ENCODE measurements at regions not wholly inside any gene's neighbourhood (a gene's known extent, or its start where the extent isn't known, plus 50 kb on each side); places are given as distances from the start of the nearest gene placed in this dataset.
"Not testable (repeated sequence)": the region's sequence is repeated elsewhere in the genome, so short reads cannot be mapped to it uniquely, and the experiment has no call there.

DNA sequence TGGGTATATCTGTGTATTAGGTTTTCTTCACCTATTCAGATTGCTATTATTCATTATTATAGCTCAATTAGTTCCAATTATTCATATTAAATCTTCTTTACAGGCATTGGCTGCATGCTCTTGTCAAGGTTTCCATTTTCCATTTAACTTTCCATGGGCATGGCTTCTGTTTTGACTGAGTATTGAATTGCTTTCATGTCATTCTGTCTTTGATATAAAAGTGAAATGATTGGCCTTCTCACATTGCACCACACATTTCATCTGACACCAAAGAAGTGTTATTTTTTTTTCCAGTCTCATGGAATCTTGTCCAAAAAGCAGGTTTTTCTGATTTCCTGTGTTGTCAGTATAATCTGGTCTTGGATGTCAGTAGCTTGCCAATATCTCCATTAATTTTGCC is 1244.3 kb downstream of the RAPGEF2 start:
- no peak for DNase-seq (ENCODE audit: low spot score in 2 of 2)
- TF ChIP-seq, protein P1, sequence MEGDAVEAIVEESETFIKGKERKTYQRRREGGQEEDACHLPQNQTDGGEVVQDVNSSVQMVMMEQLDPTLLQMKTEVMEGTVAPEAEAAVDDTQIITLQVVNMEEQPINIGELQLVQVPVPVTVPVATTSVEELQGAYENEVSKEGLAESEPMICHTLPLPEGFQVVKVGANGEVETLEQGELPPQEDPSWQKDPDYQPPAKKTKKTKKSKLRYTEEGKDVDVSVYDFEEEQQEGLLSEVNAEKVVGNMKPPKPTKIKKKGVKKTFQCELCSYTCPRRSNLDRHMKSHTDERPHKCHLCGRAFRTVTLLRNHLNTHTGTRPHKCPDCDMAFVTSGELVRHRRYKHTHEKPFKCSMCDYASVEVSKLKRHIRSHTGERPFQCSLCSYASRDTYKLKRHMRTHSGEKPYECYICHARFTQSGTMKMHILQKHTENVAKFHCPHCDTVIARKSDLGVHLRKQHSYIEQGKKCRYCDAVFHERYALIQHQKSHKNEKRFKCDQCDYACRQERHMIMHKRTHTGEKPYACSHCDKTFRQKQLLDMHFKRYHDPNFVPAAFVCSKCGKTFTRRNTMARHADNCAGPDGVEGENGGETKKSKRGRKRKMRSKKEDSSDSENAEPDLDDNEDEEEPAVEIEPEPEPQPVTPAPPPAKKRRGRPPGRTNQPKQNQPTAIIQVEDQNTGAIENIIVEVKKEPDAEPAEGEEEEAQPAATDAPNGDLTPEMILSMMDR (IDR thresholded peaks at IDR 0.05), result no peak
- Histone ChIP-seq H3K27me3 (no peaks in the 10 kb centered on the region), H3K4me3 (no peak overlapping the region), H3K36me3 (no peaks in the 10 kb centered on the region), H3K9me3 (no peaks in the 10 kb centered on the region), H3K27ac (no peak overlapping the region), H3K4me1 (no peaks in the 10 kb centered on the region)
- intact Hi-C loops (cut with DNase I), result no loop called here

DNA sequence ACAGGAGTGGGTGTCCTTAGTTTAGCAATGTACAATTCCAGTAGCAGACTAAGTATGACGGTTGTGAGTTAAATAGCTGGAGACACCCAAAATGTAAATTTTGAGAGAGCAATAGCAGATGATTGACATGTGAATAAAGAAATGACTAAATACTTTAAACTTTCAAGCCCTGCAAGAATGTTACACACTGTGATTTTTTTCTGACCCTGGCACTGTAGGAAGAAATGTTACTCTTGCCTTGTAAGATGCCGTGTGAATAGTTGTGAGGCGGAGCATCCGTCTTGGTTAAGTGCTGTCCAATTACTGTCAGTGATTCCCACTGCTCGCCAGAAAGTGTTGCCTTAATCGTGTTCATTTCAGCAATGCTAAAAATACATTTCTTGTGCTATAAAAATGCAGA is 1248.1 kb downstream of the RAPGEF2 start:
- Histone ChIP-seq H3K9me3 (no peaks in the 10 kb centered on the region), H3K4me3 (no peak overlapping the region), H3K27me3 (no peaks in the 10 kb centered on the region), H3K4me1 (no peaks in the 10 kb centered on the region), H3K27ac (no peak overlapping the region), H3K36me3 (no peaks in the 10 kb centered on the region)
- TF ChIP-seq, protein P1 (IDR thresholded peaks at IDR 0.05), result no peak
- no peak for DNase-seq (ENCODE audit: low spot score in 2 of 2)
- intact Hi-C loops (cut with DNase I), result no loop called here

DNA sequence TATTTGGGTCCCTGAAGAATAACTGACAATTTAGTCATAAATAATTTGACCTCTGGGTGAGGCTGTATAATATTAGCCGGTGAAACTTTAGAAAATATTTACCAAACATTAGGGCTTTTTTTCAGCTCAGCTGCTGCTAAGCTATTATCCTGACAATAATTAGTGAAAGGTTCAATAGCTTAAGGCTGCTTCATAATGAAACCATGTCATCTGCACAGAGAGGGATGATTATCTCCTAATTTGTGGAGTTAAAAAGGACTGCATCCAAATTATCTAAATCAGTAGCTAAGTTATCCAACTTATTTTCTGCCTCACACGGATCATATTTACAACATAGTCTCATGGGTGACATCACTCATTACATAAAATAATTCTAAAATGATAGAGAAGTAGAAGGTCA is 1249.8 kb downstream of the RAPGEF2 start:
- TF ChIP-seq, protein P1 (IDR thresholded peaks at IDR 0.05), result no peak
- intact Hi-C loops (cut with DNase I), result no loop called here
- no peak for DNase-seq (ENCODE audit: low spot score in 2 of 2)

GRCh38 chr4:160353548-160353947 is 1250.7 kb downstream of the RAPGEF2 start:
- intact Hi-C loops (cut with DNase I), result no loop called here
- no peak for DNase-seq (ENCODE audit: low spot score in 2 of 2)
- H3K36me3 ChIP-seq, result no peaks in the 10 kb centered on the region
- TF ChIP-seq, protein P1 (IDR thresholded peaks at IDR 0.05), result no peak
- H3K9me3 ChIP-seq, result no peaks in the 10 kb centered on the region
- no peak overlapping the region for H3K4me3 ChIP-seq
- H3K4me1 ChIP-seq, result no peaks in the 10 kb centered on the region
- no peak overlapping the region for H3K27ac ChIP-seq
- H3K27me3 ChIP-seq, result no peaks in the 10 kb centered on the region

More for the DNA sequence above, 1249.8 kb downstream of the RAPGEF2 start:
- H3K36me3 ChIP-seq, result no peaks in the 10 kb centered on the region
- no peaks in the 10 kb centered on the region for H3K4me1 ChIP-seq
- H3K4me3 ChIP-seq, result no peak overlapping the region
- H3K9me3 ChIP-seq, result no peaks in the 10 kb centered on the region
- H3K27me3 ChIP-seq, result no peaks in the 10 kb centered on the region
- no peak overlapping the region for H3K27ac ChIP-seq

- TF ChIP-seq, protein P1 (IDR thresholded peaks at IDR 0.05), result no peak
- H3K4me1 ChIP-seq, result no peaks in the 10 kb centered on the region
- H3K27ac ChIP-seq, result no peak overlapping the region
- no peaks in the 10 kb centered on the region for H3K9me3 ChIP-seq
- no peaks in the 10 kb centered on the region for H3K27me3 ChIP-seq
- H3K36me3 ChIP-seq, result no peaks in the 10 kb centered on the region
- DNase-seq (ENCODE audit: low spot score in 2 of 2), result no peak
- intact Hi-C loops (cut with DNase I), result no loop called here
- H3K4me3 ChIP-seq, result no peak overlapping the region
These were observed 1259.6 kb downstream of the RAPGEF2 start for GRCh38 chr4:160362478-160362877.

GRCh38 chr4:160364217-160364616 is 1261.3 kb downstream of the RAPGEF2 start:
- TF ChIP-seq, protein P1 (IDR thresholded peaks at IDR 0.05), result no peak
- intact Hi-C loops (cut with DNase I), result no loop called here

GRCh38 chr4:160364665-160365064 is 1261.8 kb downstream of the RAPGEF2 start:
- H3K36me3 ChIP-seq; intact Hi-C loops (cut with DNase I); H3K9me3 ChIP-seq; H3K27me3 ChIP-seq; H3K4me3 ChIP-seq; H3K4me1 ChIP-seq; H3K27ac ChIP-seq; DNase-seq (ENCODE audit: low spot score in 2 of 2): not testable (repeated sequence)

More at GRCh38 chr4:160364217-160364616, 1261.3 kb downstream of the RAPGEF2 start:
- Histone ChIP-seq H3K4me3 (no peak overlapping the region), H3K9me3 (no peaks in the 10 kb centered on the region), H3K27me3 (no peaks in the 10 kb centered on the region), H3K4me1 (no peaks in the 10 kb centered on the region), H3K36me3 (no peaks in the 10 kb centered on the region), H3K27ac (no peak overlapping the region)
- DNase-seq (ENCODE audit: low spot score in 2 of 2), result no peak

GRCh38 chr4:160365383-160365782 is 1262.5 kb downstream of the RAPGEF2 start:
- H3K27ac ChIP-seq; DNase-seq (ENCODE audit: low spot score in 2 of 2); intact Hi-C loops (cut with DNase I): not testable (repeated sequence)

More at GRCh38 chr4:160365383-160365782, 1262.5 kb downstream of the RAPGEF2 start:
- not testable (repeated sequence) for H3K9me3 ChIP-seq, H3K4me1 ChIP-seq, H3K4me3 ChIP-seq, H3K36me3 ChIP-seq, H3K27me3 ChIP-seq

All from ascending aorta (tissue), 2 donors.